PC-3 (cell line): ENCODE measurements at regions not wholly inside any gene's neighbourhood (a gene's known extent, or its start where the extent isn't known, plus 50 kb on each side); places are given as distances from the start of the nearest gene placed in this dataset.
"Not testable (repeated sequence)": the region's sequence is repeated elsewhere in the genome, so short reads cannot be mapped to it uniquely, and the experiment has no call there.

Source experiments
- ATAC-seq: fragments of 200-7000 bp; cut with Tn5 transposase; 2 replicates; pipeline ENCODE4 v1.9.1; 2020; ENCODE audit warnings: mild to moderate bottlenecking, moderate library complexity
- BruUV-seq: library from RNA; stranded (reverse); fragments of 400-500 nt; replicated peaks from 2 replicates; lab custom pipeline; 2021; lab: Mats Ljungman, UMichigan
- CTCF ChIA-PET: fragments of 300-600 bp; sonication (Branson Sonifier 250); formaldehyde crosslinking; loops from one replicate; lab custom pipeline; 2022; ENCODE audit warnings: antibody characterized with exemption; lab: Charles Lee
- POLR2A ChIA-PET: fragments of 300-600 bp; sonication (Branson Sonifier 250); formaldehyde crosslinking; loops from one replicate; lab custom pipeline; 2022; ENCODE audit warnings: antibody characterized with exemption; ENCODE audit not compliant: unreplicated experiment; lab: Charles Lee
- DNase-seq: peaks from one replicate; pipeline ENCODE4 v3.0.0-alpha.2; 2015
- H2AFZ ChIP-seq: fragments of 300-600 bp; sonication (generic); 2 replicates; pipeline ENCODE4 v1.6.0; 2016; ENCODE audit warnings: antibody characterized with exemption, low read length
- H3F3A ChIP-seq: fragments of 300-600 bp; sonication (generic); one replicate; pipeline ENCODE4 v1.6.0; 2017; ENCODE audit warnings: antibody characterized with exemption, low read length, control low read depth, mild to moderate bottlenecking; ENCODE audit not compliant: unreplicated experiment
- H3K27ac ChIP-seq: fragments of 300-600 bp; sonication (generic); 2 replicates; pipeline ENCODE4 v1.5.1; 2016; ENCODE audit warnings: mild to moderate bottlenecking, low read length
- H3K27me3 ChIP-seq: fragments of 300-600 bp; sonication (generic); 2 replicates; pipeline ENCODE4 v1.6.1; 2016; ENCODE audit warnings: low read length, mixed read lengths
- H3K36me3 ChIP-seq: fragments of 300-600 bp; sonication (generic); 2 replicates; pipeline ENCODE4 v1.6.1; 2016; ENCODE audit warnings: low read depth, mixed run types, low read length, mixed read lengths
- H3K4me1 ChIP-seq: fragments of 300-600 bp; sonication (generic); 2 replicates; pipeline ENCODE4 v1.5.1; 2016; ENCODE audit warnings: low read length; ENCODE audit not compliant: insufficient read depth
- H3K4me2 ChIP-seq: fragments of 300-600 bp; sonication (generic); 2 replicates; pipeline ENCODE4 v1.6.0; 2016; ENCODE audit warnings: low read length
- H3K4me3 ChIP-seq: fragments of 300-600 bp; sonication (generic); 2 replicates; pipeline ENCODE4 v1.5.1; 2016; ENCODE audit warnings: mild to moderate bottlenecking, low read length, mixed read lengths
- H3K79me2 ChIP-seq: fragments of 300-600 bp; sonication (generic); 2 replicates; pipeline ENCODE4 v1.6.1; 2017; ENCODE audit warnings: low read length, mixed read lengths
- H3K9ac ChIP-seq: fragments of 300-600 bp; sonication (generic); 2 replicates; pipeline ENCODE4 v1.6.0; 2016; ENCODE audit warnings: mild to moderate bottlenecking, low read length
- H3K9me2 ChIP-seq: fragments of 300-600 bp; sonication (generic); replicated peaks from 2 replicates; pipeline ENCODE4 v1.6.1; 2016; ENCODE audit warnings: mixed run types, low read length, mixed read lengths
- H3K9me3 ChIP-seq: fragments of 300-600 bp; sonication (generic); 2 replicates; pipeline ENCODE4 v1.6.1; 2016; ENCODE audit warnings: low read length, mixed read lengths
- H4K20me1 ChIP-seq: fragments of 300-600 bp; sonication (generic); 2 replicates; pipeline ENCODE4 v1.6.1; 2016; ENCODE audit warnings: low read length, mixed read lengths
- EZH2 ChIP-seq: fragments of 300-600 bp; sonication (generic); IDR thresholded peaks from one replicate; pipeline ENCODE4 v1.6.1; 2017; ENCODE audit warnings: antibody characterized with exemption, mild to moderate bottlenecking, low read length; ENCODE audit not compliant: unreplicated experiment
- EZH2phosphoT487 ChIP-seq: fragments of 300-600 bp; sonication (generic); IDR thresholded peaks from 2 replicates; pipeline ENCODE4 v1.6.1; 2018; ENCODE audit warnings: mild to moderate bottlenecking, antibody characterized with exemption, low read length, borderline replicate concordance
- intact Hi-C: fragments of 100-400 bp; cut with micrococcal nuclease; formaldehyde crosslinking; loops from 2 replicates; pipeline ENCODE4 v1.9.0; 2023
- TF ChIP-seq, protein P1 (sequence below): fragments of 300-600 bp; sonication (generic); conservative IDR thresholded peaks from 2 replicates; pipeline ENCODE4 v1.5.1; 2017; ENCODE audit warnings: antibody characterized with exemption, low read depth, mild to moderate bottlenecking, low read length

DNA sequence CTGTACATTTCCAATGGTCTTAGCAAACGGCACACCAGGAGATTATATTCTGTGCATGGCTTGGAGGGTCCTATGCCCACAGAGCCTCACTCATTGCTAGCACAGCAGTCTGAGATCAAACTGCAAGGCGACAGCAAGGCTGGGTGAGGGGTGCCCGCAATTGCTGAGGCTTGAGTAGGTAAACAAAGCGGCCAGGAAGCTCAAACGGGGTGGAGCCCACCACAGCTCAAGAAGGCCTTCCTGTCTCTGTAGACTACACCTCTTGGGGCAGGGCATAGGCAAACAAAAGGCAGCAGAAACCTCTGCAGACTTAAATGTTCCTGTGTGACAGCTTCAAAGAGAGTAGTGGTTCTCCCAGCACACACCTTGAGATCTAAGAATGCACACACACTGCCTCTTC, 91.3 kb downstream of the OR4A5 start:
- POLR2A ChIA-PET, ATAC-seq, H3K9me2 ChIP-seq, intact Hi-C loops, H3K4me3 ChIP-seq, H3K27ac ChIP-seq, H2AFZ ChIP-seq, H3K4me2 ChIP-seq, H3K36me3 ChIP-seq, H3K27me3 ChIP-seq, CTCF ChIA-PET, H3K79me2 ChIP-seq, H4K20me1 ChIP-seq, BruUV-seq, H3K9ac ChIP-seq, DNase-seq, H3F3A ChIP-seq, H3K4me1 ChIP-seq: not testable (repeated sequence)
- peaks cover 55% of the 10 kb centered on the region for H3K9me3 ChIP-seq

DNA sequence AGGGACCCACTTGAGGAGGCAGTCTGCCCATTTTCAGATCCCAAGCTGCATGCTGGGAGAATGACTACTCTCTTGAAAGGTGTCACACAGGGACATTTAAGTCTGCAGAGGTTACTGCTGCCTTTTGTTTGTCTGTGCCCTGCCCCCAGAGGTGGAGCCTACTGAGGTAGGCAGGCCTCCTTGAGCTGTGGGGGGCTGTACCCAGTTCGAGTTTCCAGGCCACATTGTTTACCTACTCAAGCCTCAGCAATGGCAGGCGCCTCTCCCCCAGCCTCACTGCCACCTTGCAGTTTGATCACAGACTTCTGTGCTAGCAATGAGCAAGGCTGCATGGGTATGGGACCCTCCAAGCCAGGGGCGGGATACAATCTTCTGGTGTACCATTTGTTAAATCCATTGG, 126.0 kb downstream of the OR4A5 start:
- Histone ChIP-seq H3K36me3 (no peaks in the 10 kb centered on the region; the same call in 1 of the 2 replicates), H3K9me2 (no peaks in the 10 kb centered on the region), H3K27me3 (no peaks in the 10 kb centered on the region), H3K4me3 (no peak overlapping the region), H3K9me3 (peaks cover 60% of the 10 kb centered on the region), H3K27ac (no peak overlapping the region), H3F3A (no peaks in the 10 kb centered on the region), H4K20me1 (no peaks in the 10 kb centered on the region), H3K79me2 (no peaks in the 10 kb centered on the region), H2AFZ (no peak overlapping the region), H3K4me2 (no peak overlapping the region), H3K9ac (no peak overlapping the region), H3K4me1 (no peaks in the 10 kb centered on the region)
- DNase-seq = no peak
- no peak for TF ChIP-seq EZH2
- TF ChIP-seq, protein P1, sequence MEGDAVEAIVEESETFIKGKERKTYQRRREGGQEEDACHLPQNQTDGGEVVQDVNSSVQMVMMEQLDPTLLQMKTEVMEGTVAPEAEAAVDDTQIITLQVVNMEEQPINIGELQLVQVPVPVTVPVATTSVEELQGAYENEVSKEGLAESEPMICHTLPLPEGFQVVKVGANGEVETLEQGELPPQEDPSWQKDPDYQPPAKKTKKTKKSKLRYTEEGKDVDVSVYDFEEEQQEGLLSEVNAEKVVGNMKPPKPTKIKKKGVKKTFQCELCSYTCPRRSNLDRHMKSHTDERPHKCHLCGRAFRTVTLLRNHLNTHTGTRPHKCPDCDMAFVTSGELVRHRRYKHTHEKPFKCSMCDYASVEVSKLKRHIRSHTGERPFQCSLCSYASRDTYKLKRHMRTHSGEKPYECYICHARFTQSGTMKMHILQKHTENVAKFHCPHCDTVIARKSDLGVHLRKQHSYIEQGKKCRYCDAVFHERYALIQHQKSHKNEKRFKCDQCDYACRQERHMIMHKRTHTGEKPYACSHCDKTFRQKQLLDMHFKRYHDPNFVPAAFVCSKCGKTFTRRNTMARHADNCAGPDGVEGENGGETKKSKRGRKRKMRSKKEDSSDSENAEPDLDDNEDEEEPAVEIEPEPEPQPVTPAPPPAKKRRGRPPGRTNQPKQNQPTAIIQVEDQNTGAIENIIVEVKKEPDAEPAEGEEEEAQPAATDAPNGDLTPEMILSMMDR = no peak
- no peak for TF ChIP-seq EZH2phosphoT487
- ChIA-PET CTCF (no interaction called here), POLR2A (no interaction called here)
- no peak for ATAC-seq
- BruUV-seq = no TSS peak
- intact Hi-C loops = no loop called here

DNA sequence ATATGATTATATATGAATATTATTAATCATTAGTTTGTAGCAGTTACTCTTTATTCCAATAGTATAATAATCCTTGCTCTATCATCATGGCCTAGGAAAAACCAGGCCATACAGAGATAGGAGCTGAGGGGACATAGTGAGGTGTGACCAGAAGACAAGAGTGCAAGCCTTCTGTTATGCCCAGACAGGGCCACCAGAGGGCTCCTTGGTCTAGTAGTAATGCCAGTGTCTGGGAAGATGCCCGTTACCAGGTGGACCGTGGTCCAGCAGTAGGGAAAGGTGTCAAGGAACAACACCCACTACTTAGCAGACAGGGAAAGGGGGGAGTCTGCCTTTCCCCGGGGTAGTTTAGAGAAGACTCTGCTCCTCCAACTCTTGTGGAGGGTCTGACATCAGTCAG, 148.4 kb downstream of the OR4A5 start:
- H3K9me3 ChIP-seq = peaks cover 79% of the 10 kb centered on the region
- H3K27ac ChIP-seq, H3K27me3 ChIP-seq, CTCF ChIA-PET, POLR2A ChIA-PET, H4K20me1 ChIP-seq, H2AFZ ChIP-seq, H3K4me3 ChIP-seq, H3K9ac ChIP-seq, ATAC-seq, H3K4me1 ChIP-seq, H3K4me2 ChIP-seq, DNase-seq, H3F3A ChIP-seq, intact Hi-C loops, BruUV-seq, H3K36me3 ChIP-seq, H3K9me2 ChIP-seq, H3K79me2 ChIP-seq: not testable (repeated sequence)
- TF ChIP-seq, protein P1 = 0 out of 2 replicates have a peak, but pooled peaks have one; percentile 18
